DND-41 (cell line): ENCODE measurements at regions not wholly inside any gene's neighbourhood (a gene's known extent, or its start where the extent isn't known, plus 50 kb on each side); places are given as distances from the start of the nearest gene placed in this dataset.

Experiments
- EZH2 ChIP-seq: IDR thresholded peaks from 3 replicates; pipeline ENCODE4 v1.6.1; 2012; ENCODE audit warnings: borderline replicate concordance, low read depth, mild to moderate bottlenecking, moderate library complexity, low read length, inconsistent platforms; ENCODE audit not compliant: severe bottlenecking
- TF ChIP-seq, protein P1 (sequence below): IDR thresholded peaks from 2 replicates; pipeline ENCODE4 v1.5.1; 2012; ENCODE audit warnings: borderline replicate concordance, low read length, moderate library complexity, mild to moderate bottlenecking; ENCODE audit not compliant: poor library complexity, severe bottlenecking; ENCODE audit errors: extremely low read depth

DNA sequence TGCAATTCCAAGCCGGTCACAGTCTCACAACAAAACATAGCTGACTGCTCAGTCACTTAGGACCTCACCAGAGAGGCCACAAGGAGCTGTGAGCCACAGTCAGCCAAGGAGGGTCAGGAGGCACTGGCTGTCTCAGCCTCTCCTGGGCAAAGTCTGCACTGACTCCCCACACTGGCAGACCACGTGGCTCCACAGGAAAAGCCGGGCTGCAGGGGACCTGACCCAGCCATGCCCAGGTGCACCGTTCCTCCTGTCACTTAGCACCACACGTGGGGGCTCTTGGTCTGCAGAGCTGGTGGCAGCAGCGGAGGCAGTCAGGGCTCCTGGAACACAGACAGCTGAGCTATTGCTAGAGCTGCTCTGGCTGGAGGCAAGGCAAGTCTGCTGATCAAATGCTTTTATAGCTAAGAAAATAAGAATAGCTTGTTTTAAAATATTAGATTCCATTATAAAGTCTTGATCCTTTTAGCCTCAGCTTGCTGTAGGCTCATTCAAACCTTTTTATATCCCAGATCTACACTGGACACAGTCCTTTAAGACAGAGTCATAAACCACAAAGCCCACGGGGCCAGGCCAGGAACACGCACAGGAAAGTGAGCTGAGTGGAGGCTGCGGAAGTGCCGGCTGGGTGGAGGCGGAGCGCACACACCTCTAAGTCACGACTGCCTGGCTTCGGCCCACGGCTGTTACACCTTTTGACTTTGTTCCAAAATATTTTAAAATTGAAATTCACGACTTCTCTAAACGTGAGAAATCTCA, 744.1 kb downstream of the UQCRFS1 start:
- TF ChIP-seq, protein P1, sequence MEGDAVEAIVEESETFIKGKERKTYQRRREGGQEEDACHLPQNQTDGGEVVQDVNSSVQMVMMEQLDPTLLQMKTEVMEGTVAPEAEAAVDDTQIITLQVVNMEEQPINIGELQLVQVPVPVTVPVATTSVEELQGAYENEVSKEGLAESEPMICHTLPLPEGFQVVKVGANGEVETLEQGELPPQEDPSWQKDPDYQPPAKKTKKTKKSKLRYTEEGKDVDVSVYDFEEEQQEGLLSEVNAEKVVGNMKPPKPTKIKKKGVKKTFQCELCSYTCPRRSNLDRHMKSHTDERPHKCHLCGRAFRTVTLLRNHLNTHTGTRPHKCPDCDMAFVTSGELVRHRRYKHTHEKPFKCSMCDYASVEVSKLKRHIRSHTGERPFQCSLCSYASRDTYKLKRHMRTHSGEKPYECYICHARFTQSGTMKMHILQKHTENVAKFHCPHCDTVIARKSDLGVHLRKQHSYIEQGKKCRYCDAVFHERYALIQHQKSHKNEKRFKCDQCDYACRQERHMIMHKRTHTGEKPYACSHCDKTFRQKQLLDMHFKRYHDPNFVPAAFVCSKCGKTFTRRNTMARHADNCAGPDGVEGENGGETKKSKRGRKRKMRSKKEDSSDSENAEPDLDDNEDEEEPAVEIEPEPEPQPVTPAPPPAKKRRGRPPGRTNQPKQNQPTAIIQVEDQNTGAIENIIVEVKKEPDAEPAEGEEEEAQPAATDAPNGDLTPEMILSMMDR, result peak; percentile 72
- TF ChIP-seq EZH2, result no peak
